DOHH2 (cell line): ENCODE measurements at regions not wholly inside any gene's neighbourhood (a gene's known extent, or its start where the extent isn't known, plus 50 kb on each side); places are given as distances from the start of the nearest gene placed in this dataset.
A peak's percentile ranks its signal among the peaks of the same experiment; 100 is the strongest.

Experiments
- EZH2phosphoT487 ChIP-seq: fragments of 200-600 bp; sonication (generic); IDR thresholded peaks from 2 replicates; pipeline ENCODE4 v1.6.1; 2017; ENCODE audit warnings: borderline replicate concordance, mild to moderate bottlenecking, antibody characterized with exemption, low read length, moderate library complexity, mixed read lengths
- TF ChIP-seq, protein P1 (sequence below): fragments of 200-600 bp; sonication (generic); IDR thresholded peaks from one replicate; pipeline ENCODE4 v1.5.1; 2014; ENCODE audit warnings: antibody characterized with exemption, mild to moderate bottlenecking, low read depth, low read length; ENCODE audit not compliant: poor library complexity, severe bottlenecking

DNA sequence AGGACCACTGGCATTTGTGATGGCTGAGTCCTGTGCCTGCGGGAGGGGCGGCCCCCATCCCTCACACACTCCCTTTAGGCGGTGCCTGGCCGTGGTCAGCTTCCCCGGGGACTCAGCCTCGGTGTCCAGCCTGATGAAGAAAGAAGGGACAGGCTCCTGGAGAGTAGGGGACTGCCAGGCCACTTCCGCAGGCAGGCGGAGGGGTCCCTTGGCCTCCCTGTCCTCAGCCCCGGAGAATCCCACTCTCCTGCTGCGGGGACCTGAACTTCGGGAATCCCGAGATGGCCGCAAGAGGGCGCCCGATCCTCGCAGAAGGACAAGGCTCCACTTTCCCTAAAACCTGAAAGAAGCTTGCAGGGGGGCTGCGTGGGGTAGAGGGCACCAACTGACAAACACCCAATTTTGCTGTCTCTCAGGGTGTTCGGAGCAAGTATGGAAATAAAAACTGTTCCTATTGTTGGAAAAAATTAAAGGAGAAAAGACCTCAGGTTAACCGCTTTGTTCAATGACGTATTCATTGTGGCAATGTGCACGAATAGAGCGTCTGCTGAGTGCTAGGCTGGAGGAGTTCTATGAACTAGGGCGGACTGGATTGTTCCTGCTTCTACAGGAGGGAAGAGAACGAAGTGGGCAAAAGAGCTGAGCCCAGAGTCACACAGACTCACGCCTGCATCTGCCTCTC lies 297.3 kb downstream of the ZNF536 start:
- TF ChIP-seq, protein P1, sequence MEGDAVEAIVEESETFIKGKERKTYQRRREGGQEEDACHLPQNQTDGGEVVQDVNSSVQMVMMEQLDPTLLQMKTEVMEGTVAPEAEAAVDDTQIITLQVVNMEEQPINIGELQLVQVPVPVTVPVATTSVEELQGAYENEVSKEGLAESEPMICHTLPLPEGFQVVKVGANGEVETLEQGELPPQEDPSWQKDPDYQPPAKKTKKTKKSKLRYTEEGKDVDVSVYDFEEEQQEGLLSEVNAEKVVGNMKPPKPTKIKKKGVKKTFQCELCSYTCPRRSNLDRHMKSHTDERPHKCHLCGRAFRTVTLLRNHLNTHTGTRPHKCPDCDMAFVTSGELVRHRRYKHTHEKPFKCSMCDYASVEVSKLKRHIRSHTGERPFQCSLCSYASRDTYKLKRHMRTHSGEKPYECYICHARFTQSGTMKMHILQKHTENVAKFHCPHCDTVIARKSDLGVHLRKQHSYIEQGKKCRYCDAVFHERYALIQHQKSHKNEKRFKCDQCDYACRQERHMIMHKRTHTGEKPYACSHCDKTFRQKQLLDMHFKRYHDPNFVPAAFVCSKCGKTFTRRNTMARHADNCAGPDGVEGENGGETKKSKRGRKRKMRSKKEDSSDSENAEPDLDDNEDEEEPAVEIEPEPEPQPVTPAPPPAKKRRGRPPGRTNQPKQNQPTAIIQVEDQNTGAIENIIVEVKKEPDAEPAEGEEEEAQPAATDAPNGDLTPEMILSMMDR = peak; percentile 86
- no peak for TF ChIP-seq EZH2phosphoT487
